GM12892 (cell line): ENCODE measurements at regions not wholly inside any gene's neighbourhood (a gene's known extent, or its start where the extent isn't known, plus 50 kb on each side); places are given as distances from the start of the nearest gene placed in this dataset.

Experiments used
- DNase-seq: peaks from one replicate; pipeline ENCODE4 v3.0.0; 2011; ENCODE audit not compliant: insufficient read length
- FAIRE-seq: peaks from 2 replicates; lab custom pipeline; 2011; peaks lifted over from hg19 to GRCh38; lab: Jason Lieb, UNC
- POLR2A ChIP-seq: IDR thresholded peaks from 2 replicates; pipeline ENCODE4 v1.6.1; 2011; ENCODE audit warnings: low read depth, low read length, control low read depth
- POLR2AphosphoS5 ChIP-seq: IDR thresholded peaks from 2 replicates; pipeline ENCODE4 v1.6.1; 2011; ENCODE audit warnings: low read depth, low read length, control low read depth
- TAF1 ChIP-seq: IDR thresholded peaks from 2 replicates; pipeline ENCODE4 v1.6.1; 2011; ENCODE audit warnings: low read depth, mild to moderate bottlenecking, control low read depth, low read length, borderline replicate concordance

GRCh38 chr2:238587776-238588660 is 161.3 kb downstream of the ASB1 start:
- FAIRE-seq (no peak), DNase-seq (no peak)
- no peak for TF ChIP-seq POLR2AphosphoS5
- no peak for TF ChIP-seq TAF1
- TF ChIP-seq POLR2A, result no peak

GRCh38 chr2:238589591-238590460 is 163.1 kb downstream of the ASB1 start:
- TF ChIP-seq TAF1 (no peak), POLR2A (no peak), POLR2AphosphoS5 (no peak)
- no peak for DNase-seq
- FAIRE-seq, result no peak

GRCh38 chr2:238591732-238592131 is 165.0 kb downstream of the ASB1 start:
- no peak for DNase-seq
- no peak for FAIRE-seq
- TF ChIP-seq POLR2A, result no peak
- TF ChIP-seq TAF1, result no peak
- TF ChIP-seq POLR2AphosphoS5, result no peak

GRCh38 chr2:238593236-238593635 is 166.5 kb downstream of the ASB1 start:
- FAIRE-seq (no peak), DNase-seq (no peak)
- TF ChIP-seq POLR2A (no peak), TAF1 (no peak), POLR2AphosphoS5 (no peak)

- no peak for FAIRE-seq
- no peak for TF ChIP-seq POLR2A
- no peak for TF ChIP-seq POLR2AphosphoS5
- no peak for TF ChIP-seq TAF1
- DNase-seq, result no peak
These were observed 167.0 kb downstream of the ASB1 start for GRCh38 chr2:238593678-238594077.

- DNase-seq (no peak), FAIRE-seq (no peak)
- TF ChIP-seq POLR2AphosphoS5 (no peak), POLR2A (no peak), TAF1 (no peak)
These were observed 168.3 kb downstream of the ASB1 start for GRCh38 chr2:238594796-238595749.

- TF ChIP-seq POLR2AphosphoS5 (no peak), TAF1 (no peak), POLR2A (no peak)
- FAIRE-seq, result no peak
These were observed 169.2 kb downstream of the ASB1 start for GRCh38 chr2:238595750-238596570.

GRCh38 chr2:238596571-238597551 is 170.1 kb downstream of the ASB1 start:
- no peak for TF ChIP-seq POLR2AphosphoS5
- no peak for TF ChIP-seq TAF1
- TF ChIP-seq POLR2A, result no peak

More at GRCh38 chr2:238595750-238596570, 169.2 kb downstream of the ASB1 start:
- no peak for DNase-seq

More at GRCh38 chr2:238596571-238597551, 170.1 kb downstream of the ASB1 start:
- FAIRE-seq, result no peak
- DNase-seq, result no peak
